GM23248 (cell line): ENCODE measurements at regions not wholly inside any gene's neighbourhood (a gene's known extent, or its start where the extent isn't known, plus 50 kb on each side); places are given as distances from the start of the nearest gene placed in this dataset.
"Not testable (repeated sequence)": the region's sequence is repeated elsewhere in the genome, so short reads cannot be mapped to it uniquely, and the experiment has no call there.

ENCODE experiments used
- EZH2 ChIP-seq: fragments of 200-600 bp; sonication (generic); IDR thresholded peaks from 2 replicates; pipeline ENCODE4 v1.6.1; 2018; ENCODE audit warnings: antibody characterized with exemption, mild to moderate bottlenecking; ENCODE audit not compliant: insufficient read depth, poor library complexity, severe bottlenecking
- EZH2phosphoT487 ChIP-seq: fragments of 200-600 bp; sonication (generic); IDR thresholded peaks from 2 replicates; pipeline ENCODE4 v1.6.1; 2018; ENCODE audit warnings: antibody characterized with exemption, moderate library complexity, mild to moderate bottlenecking, low read depth; ENCODE audit not compliant: insufficient read depth

- not testable (repeated sequence) for TF ChIP-seq EZH2, EZH2phosphoT487
Observed at GRCh38 chr1:146317785-146318184, 89.0 kb upstream of the NOTCH2NLA start.
